DMS 273 (cell line): ENCODE measurements at regions not wholly inside any gene's neighbourhood (a gene's known extent, or its start where the extent isn't known, plus 50 kb on each side); places are given as distances from the start of the nearest gene placed in this dataset.
"Not testable (repeated sequence)": the region's sequence is repeated elsewhere in the genome, so short reads cannot be mapped to it uniquely, and the experiment has no call there.

Source experiments
- DNase-seq: peaks from one replicate; lab custom pipeline; 2025; ENCODE audit not compliant: unreplicated experiment; lab: John Stamatoyannopoulos, UW

DNA sequence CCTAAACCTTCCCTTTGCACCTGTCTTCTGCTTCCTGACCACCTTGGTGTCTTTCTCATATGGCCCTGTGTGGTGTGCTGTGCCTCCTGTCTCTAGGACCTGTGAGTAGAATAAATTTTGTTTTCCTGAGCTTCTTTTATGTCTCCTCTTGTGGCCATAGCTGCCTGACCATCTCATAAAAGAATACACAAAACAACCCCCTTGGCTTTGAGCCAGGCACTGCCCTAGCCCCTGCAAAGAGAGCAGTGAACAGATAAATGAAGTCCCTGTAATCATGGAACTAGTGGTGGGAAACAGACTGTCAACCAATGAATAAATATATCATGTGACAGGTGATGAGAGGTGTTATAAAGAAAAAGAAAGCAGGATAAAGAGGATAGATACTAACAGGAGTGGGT is 485.1 kb downstream of the CSNK1G3 start:
- no peak for DNase-seq

DNA sequence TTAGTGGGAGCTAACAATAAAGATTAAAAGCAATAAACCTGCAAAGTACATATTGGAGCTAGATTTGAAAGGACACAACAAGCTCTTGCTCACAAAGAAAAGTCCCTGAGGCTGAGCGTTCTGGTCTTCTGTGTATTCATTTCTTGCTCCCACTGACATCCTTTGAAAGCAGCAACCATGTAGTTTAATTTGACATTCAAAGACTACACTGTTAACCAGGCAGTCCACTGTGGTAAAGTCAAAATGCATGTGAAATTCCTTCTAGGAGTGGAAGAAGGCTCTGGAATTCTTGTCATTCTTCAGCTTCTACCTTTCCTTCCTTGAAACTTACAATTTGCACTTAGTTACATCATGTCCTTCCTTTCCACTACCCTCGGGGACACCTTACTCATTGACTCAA is 480.7 kb downstream of the CSNK1G3 start:
- no peak for DNase-seq

DNA sequence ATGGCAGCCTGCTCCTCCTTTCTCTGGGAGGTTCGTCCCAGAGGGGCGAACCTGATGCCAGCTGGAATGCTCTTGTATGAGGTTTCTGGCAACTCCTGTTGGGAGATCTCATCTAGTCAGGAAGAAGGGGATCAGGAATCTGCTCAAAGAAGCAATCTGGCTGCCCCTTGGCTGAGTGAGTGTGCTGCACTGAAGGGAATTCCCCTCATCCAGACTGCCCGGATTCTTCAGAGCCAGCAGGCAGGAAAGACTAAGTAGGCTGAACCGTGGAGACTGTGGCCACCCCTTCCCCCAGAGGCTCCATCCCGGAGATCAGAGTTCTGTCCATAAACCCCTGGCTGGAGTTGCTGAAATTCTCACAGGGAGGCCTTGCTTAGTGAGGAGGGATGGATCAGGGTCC is 476.0 kb downstream of the CSNK1G3 start:
- DNase-seq = no peak

DNA sequence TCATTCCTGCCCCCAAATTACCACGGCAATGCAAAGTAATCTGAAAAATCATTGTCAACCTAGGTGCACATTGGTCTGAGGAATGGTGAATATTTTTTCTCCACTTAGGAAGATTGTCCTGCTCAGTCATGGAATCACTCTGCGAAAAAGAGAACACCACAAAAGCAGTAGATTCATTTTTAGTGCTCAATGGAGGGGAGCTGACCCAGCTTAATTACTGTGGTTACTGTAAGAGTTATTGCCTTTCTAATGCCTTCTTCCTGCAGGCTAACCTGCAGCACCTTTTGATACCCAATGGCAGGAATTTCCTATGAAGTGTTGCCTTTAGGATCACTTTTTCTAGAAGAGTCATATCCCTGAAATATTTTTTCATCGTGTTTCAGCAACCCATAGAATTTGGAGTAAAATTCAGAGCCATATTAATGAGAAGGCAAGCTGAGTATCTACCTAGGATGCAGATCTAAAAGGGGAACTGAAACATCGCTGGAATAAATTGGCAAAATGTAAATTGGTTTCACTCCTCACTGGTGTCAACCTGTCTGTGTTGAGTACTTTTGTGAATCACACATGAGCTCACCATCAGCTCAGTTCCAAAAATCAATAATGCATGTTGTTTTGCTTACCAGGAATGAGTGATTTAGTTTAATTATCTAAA is 464.5 kb downstream of the CSNK1G3 start:
- no peak for DNase-seq

DNA sequence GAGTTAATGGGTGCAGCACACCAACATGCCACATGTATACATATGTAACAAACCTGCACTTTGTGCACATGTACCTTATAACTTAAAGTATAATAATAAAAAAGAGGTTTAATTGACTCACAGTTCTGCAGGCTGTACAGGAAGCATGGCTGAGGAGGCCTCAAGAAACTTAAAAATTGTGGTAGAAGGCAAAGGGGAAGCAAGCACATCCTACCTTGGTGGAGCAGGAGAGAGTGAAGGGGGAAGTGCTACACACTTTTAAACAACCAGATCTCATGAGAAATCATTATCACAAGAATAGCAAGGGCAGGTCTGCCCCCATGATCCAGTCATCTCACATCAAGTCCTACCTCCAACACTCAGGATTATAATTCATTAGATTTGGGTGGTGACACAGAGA is 463.5 kb downstream of the CSNK1G3 start:
- not testable (repeated sequence) for DNase-seq

DNA sequence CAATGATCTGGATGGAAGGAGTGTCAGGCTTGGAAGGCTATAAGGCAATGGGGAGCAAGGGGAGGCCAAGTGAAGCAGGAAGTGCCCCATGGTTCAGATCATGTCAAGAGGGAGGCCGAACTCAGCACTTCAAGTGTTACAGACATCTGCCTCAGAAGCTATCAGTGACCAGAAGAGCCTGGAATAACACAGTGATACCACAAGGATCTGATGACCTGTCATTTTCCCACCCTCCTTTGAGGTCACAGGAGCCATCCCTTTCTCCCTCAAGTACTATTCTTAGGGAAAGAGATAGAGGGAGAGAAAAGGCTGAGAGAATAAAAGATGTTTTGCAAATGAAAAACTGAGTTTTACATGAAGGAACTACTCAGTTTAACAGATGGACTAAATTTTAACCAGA is 454.8 kb downstream of the CSNK1G3 start:
- no peak for DNase-seq

DNA sequence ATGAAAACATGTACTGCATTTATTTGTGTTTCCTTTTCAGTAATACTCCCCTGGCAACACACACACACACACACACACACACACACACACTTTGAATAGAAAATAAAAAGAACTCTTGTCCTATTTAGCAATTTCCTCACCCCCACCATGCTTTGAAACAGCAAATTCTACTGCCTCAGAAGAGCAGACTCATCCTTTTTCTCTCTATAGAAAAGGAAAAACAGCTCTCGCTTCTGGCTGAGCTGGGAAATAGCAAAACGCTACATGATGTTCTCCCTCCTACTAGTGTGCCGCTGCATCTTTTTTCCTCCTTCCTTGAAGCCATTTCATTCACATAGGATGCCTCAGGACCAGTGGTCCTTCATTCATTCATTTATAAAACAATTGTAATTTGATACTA is 453.6 kb downstream of the CSNK1G3 start:
- DNase-seq = no peak

DNA sequence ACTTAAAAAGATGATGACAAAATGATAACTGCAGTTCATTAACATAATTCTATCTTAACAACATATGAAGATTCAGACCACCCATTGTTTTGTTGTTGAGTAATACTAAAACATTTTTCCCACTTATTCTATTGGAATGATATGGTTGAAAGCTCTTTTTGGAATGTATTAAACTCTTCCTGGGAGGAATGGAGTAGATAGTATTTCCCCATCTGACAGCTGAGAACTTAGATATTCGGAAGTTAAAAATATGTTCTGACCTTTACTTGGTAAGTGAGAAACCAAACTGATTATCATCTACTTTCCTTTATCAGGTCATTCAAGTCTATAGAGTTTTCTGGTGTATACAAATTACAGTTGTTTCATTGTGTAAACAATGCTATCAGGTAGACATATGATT is 452.9 kb downstream of the CSNK1G3 start:
- no peak for DNase-seq

DNA sequence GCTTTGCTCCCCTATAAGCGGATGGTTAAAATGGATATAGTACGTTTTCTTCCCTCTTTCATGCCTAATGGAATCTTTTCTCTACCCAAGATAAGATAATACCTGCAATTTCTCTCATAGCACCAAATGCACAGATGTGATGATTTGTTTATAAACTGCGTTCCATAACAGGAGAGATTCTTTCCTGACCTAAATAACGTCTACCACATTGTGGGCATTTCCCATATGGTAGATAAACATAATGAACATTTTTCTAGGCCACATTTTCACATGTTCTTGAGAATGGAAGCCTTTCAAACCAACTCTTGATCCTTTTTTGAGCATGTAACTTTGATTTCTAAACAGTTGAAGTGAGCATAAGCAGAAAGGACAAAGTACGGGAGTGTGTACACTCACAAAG is 448.5 kb downstream of the CSNK1G3 start:
- no peak for DNase-seq

DNA sequence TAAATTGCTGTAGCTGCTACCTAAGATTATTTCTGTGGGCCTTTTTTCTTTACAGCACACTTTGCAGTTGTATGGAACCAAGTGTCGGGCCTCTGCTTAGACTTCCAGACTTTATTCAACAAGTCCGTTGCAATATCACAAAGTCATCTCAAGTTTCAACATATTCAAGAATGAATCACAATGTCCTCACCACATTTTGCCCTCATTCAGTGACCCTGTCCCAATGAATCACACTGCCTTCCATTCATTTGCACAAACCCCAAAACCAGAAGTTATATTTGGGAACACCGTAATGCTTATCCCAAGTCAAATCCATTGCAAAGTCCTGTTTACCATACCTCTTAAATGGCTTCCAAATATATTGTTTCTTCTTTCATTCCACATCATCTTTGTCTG is 439.6 kb downstream of the CSNK1G3 start:
- no peak for DNase-seq

DNA sequence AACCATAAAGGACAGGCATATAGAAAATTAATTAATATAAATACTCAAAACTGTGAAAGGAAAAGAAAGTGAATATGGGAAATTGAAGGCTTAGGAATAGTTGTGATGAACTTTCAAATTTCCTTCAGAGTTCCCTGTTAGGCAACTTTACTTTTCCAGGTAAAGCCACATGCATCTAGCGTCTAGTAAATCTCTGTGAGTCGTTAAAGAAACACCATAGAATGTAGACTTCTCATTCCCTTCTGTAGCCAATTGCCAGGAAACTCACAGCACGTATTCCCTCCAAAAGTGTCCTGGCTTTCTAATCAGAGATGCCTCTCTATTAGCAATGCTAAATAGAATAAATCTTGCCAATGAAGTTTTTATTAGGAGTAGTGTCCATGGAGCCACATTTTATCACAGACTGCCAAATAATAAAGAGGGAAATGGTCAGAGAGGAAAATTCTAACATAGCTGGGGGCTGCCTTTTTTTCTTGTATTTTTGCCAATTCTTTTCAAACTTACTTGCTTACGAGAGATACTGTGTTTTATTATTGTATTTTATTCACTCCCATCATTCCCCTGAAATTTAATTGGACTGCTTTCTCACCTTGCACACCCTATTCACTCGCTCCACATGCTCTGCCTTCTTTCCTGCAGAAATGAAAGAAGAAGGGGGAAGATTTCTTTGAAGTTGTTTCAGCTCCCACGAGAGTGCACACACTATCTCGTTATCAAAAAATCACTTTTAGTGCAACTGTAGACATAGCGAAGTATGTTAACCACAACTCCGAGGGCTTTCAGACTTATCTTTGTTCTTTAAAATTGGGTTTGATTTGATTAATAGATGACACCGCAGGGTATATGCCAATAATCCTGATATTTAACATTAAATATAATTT is 439.0 kb downstream of the CSNK1G3 start:
- DNase-seq = no peak

DNA sequence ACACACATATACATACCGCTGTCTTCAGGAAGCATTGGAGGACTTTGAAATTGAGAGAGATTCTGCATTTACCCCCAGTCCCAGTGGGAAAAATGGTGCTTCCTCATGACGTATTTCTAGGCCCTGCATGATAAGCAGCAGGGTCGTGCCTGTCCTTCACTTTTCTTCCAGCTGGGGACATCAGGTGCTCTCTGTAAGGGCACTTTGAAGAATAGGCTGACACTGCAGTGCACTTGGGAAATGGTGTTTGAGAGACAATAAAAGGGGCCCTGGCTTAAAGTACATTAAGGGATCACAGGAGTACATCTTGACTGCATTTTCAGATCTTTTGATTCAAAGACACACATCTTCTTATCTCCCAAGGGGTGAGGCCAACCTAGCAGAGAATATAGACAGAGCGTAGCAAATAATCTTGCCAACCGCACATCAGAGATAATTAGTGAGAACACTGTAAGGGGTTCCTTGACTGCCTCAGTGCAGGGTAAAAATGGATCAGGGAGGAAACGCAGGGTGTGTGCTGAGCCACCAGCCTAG is 437.9 kb downstream of the CSNK1G3 start:
- no peak for DNase-seq

DNA sequence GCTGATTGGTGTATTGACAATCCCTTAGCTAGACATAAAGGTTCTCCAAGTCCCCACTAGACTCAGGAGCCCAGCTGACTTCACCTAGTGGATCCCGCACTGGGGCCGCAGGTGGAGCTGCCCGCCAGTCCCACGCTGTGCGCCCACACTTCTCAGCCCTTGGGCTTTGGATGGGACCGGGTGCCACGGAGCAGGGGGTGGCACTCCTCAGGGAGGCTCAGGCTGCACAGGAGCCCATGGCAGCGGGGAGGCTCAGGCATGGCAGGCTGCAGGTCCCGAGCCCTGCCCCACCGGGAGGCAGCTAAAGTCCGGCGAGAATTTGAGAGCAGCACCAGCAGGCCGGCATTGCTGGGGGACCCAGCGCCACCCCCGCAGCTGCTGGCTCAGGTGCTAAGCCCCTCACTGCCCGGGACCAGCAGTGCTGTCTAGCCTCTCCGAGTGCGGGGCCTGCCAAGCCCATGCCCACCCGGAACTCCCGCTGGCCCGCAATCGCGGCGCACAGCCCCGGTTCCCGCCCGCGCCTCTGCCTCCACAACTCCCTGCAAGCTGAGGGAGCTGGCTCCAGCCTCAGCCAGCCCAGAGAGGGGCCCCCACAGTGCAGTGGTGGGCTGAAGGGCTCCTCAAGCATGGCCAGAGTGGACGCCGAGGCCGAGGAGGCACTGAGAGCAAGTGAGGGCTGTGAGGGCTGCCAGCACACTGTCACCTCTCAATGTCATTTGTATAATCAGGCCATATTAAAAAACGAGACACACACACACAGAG is 437.2 kb downstream of the CSNK1G3 start:
- DNase-seq = no peak

DNA sequence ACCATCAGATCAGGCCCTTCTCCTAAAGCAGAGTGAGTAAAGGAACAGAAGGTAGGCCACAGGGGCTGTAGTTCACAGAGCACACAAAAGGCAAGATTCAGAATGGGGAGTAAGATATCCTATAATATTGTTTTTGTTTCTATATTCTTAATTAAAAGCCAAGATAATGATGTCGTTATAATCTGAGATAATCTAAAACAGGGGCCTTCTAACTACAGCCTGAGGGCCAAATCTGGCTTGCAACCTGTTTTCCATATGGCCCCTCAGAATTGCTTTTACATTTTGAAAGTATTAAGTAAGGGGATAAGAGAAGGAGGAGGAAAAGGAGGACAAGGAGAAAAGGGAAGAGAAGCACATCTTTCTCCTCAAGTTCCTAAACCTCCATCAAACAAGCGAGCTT is 435.8 kb downstream of the CSNK1G3 start:
- DNase-seq = no peak

DNA sequence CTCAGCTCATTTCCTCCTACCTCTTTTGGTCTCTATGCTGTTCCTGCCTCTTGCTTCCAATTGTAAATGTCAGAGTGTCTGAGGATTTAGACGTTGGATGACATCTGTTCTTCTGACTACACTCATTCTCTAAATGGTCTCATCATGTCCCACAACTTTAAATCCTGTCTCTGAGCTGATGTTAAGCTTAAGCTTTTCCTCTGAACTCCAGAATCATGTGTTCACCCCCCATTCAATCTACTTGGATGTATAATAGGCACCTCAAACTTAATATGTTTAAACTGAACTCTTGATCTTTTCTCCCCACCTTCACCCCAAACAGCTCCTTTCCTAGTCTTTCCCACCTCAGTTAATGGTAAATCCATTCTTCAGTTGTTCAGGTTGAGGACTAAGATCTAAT is 433.6 kb downstream of the CSNK1G3 start:
- no peak for DNase-seq

DNA sequence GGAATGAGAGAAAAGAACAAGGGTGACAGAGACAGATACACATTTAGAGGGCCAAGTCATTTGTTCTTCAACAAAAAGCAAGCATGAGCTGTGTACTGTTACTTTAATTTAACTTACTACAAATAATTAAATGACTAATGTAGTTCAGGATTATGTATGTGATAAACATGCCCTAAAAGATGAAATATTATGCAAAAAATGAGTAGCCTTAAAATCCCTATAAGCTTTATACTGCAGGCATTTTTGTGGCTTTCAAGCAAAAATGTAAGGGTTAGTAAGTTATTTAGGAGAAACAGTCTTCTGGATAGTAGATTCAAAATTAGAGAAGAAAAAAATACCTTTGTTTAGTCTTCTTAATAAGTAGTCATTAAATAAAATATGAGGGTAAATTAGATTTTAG is 431.2 kb downstream of the CSNK1G3 start:
- DNase-seq = no peak

DNA sequence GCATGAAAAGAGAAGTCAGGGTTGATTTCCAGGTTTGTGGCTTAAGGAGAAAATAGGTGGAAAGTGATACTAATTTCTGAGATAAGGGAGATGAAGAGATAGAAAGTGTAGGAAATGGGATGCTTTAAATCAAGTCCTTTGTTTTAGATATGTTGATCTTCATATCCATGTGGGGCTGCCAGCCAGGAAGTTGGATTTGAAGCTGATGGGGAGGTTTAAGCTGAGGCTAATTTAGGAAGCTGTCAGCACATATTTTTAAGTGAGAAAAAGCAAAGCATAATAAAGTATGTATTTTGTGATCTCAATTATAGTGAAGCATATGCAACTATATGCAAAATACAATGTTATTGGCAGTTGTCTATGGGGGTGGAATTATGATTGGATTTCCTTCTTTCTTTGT is 428.4 kb downstream of the CSNK1G3 start:
- no peak for DNase-seq

DNA sequence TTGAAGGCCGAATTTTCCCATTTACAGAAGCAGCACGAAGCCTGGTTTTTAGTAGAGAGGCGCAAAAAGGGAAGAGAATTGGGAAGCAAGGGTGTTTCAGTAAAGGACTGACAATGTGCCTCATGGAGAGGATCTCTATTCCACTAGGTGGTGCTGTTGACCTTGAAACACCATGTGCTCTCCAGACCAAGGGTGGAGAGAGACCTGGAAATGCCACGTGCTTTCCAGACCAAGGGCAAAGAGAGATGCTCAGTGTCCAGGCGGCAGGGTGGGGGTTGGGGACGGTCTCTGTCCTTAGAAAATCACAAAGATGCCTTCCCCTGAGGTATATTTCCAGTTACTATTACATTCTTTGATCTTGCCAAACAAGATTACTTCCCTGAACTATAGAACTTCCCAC is 425.3 kb downstream of the CSNK1G3 start:
- DNase-seq = peak; percentile 84

DNA sequence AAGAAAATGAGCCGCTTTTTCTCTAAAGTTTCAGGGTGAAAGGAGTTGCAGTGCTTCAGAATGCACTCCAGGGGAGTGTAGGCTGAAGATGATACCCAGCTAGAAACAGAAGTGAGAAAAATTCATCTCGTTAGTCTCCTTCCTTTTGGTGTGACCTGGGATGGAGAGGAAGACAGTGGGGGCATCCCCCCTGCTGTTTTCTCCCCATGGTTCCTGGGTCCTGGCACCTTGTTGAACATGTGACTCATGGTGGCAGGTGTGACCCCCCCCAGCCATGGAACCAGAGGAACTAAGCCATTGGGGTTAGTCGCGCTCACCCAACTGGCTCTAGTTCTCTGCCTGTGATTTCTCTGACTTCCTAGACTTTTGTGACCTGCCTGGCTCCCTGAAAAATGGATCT is 424.6 kb downstream of the CSNK1G3 start:
- DNase-seq = peak; percentile 12

DNA sequence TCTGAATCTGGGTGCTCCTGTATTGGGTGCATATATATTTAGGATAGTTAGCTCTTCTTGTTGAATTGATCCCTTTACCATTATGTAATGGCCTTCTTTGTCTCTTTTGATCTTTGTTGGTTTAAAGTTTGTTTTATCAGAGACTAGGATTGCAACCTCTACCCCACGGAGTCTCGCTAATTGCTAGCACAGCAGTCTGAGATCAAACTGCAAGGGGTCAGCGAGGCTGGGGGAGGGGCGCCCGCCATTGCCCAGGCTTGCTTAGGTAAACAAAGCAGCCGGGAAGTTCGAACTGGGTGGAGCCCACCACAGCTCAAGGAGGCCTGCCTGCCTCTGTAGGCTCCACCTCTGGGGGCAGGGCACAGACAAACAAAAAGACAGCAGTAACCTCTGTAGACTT is 421.8 kb downstream of the CSNK1G3 start:
- not testable (repeated sequence) for DNase-seq

DNA sequence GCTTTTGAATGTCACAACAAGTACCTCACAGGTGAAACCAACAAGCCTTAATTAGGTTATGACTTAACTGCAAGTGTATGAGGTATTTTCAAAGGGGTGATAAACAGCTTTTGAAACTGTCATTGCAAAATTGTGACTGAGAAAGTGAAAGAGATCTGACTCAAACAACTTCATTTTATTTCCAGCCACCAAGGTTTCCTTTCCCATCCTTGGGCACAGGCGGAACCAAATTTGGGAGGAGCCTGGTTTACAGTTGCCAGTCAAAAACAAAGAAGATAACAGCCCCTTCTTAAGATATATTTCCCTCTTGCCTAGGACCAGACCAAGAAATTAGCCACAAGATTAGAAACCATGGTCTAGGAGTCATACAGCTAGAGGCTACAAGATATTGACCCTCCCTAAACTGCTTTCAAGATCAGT is 417.1 kb downstream of the CSNK1G3 start:
- no peak for DNase-seq

DNA sequence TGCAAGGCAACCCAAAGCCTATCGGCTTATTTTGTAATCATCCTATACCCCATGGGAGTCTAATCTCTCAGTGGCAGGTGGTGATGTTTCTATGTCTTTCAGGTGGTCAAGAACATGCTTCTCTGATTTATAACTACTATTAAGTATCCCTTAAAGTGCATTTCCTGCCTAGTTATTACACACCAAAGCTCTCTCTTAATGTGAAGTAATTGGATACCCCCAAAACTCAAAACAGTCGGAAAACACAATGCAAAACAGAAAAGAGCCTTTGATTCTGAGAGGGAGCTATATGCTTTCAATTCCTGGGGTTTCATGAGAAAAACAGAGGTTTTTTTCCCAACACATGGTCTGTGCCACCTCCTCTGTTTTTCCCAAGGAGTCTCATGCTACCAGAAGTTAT is 416.4 kb downstream of the CSNK1G3 start:
- DNase-seq = no peak
